NOMO-1 (cell line): ENCODE measurements at regions not wholly inside any gene's neighbourhood (a gene's known extent, or its start where the extent isn't known, plus 50 kb on each side); places are given as distances from the start of the nearest gene placed in this dataset.
"Not testable (repeated sequence)": the region's sequence is repeated elsewhere in the genome, so short reads cannot be mapped to it uniquely, and the experiment has no call there.

Experiments used
- DNase-seq, 2 experiments: peaks; one replicate each; lab custom pipeline; 2025; ENCODE audit not compliant: unreplicated experiment in 2 of 2; lab: John Stamatoyannopoulos, UW

DNA sequence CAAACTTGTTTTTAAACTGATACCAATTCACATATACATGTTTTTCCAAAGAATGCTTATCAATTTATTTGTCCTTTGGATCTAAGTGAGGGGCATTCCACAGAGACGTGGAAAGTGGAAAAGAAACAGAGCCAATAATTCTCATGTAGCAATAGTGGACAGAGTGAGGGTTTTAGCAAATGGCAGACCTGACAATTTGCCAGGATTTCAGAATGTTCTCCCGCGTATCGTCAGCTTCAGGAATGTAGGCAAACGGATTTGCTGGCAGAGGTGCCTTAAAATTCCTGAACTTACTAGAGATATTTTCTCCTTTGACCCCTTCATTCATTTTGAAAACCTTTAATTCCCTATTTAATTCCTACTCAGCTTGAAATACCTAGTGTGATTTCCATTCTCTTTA, 193.4 kb upstream of the CPHXL start:
- no peak for DNase-seq

DNA sequence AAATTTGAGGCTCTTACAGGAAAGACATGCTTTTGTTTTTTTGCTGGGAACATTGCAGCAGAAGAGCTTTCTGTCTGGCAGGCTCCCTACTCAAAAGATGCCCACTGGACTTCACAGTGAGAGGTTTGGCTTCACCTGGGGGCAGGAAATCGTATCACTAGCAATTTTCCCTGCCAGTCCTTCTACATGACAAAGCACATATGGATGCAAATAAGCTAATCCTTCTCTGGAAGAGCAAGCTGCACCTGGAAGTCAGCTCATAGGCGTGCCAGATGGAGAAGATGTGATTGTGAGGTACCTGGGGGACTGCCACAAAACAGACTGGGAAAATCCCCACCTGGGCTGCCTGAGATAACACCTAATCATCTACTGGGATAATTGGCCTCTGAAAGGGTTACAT, 195.0 kb upstream of the CPHXL start:
- no peak for DNase-seq

DNA sequence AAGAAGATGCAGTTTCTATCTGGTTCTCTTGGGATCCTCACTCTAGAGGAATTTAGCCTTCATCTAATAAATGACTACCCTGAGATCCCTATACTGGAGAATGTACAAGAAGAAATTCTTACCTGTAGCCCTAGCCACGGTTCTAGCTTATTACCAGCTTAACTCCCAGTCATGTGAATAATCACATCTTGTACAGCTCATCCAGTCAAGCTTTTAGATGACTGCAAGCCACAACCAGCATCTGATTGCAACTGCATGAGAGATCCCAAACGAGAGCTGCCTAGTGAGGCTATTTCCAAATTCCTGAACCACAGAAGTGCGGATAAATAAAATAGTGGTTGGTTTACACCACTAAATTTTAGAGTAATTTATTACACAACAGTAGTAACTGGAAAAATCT, 196.0 kb upstream of the CPHXL start:
- DNase-seq: no peak

DNA sequence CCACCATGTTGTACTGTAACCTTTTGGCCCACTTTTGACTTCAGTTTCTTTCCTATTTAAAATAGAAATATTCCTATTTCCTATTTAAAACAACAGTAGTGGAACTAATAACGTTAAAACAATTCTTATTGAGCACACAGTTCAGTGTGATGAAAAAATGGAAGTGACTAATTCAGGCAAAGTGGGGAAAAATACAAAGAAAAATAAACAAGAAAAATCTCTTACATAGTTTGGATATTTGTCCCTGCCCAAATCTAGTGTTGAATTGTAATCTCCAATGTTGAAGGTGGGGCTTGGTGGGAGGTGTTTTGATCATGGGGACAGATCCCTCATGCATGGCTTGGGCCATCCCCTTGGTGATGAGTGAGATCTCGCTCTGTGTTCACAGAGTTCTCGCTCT, 198.1 kb upstream of the CPHXL start:
- DNase-seq: no peak

DNA sequence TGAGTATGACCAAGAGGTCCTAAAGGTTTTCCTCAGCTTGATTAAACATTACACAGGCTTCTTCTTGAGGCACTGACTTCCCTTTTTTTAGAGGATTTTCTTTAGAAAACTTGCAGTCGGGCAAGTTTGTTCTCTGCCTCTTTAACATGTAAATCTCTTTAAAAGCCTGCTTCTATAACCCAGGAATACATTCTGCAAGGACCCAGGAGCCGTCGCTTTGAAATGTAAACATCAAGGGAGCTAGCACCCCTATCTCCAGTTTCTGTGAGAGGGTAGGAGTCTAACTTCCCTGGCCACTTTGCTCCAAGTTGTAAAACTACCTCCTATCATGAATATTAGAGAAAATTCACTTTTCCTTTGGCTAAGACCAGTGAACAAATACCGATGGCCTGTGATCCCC, 201.5 kb upstream of the CPHXL start:
- no peak for DNase-seq

DNA sequence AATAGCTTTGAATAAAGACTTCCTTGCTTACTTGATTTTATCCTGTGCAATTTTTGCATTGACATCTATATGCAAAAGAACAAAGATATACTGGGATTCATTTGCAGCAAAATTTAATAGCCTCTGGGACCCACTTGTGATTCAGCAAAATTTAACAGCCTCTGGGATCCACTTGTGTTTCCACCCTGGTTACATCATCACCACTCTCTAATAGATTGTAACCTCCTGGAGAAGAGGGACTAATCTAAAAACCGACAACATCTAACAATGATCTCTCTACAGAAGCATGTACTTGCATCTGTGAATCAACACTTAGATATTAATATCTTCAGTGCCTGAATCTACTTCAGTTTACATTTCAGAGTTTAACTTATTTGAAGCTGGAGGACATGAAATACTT, 202.0 kb upstream of the CPHXL start:
- no peak for DNase-seq

DNA sequence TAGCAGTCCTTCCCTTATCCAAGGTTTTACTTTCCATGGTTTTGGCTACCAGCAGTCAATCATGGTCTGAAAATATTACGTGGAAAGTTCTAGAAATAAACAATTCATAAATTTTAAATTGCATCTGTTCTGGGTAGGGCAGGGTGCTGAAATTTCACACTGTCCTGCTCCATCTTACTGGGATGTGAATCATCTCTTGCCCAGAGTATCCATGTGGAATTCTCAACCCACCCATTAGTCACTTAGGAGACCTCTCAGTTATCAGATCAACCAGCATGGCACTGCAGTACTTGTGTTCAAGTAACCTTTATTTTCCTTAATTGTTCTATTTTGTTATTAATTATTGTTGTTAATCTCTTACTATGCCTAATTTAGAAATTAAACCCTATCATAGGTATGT, 202.8 kb upstream of the CPHXL start:
- DNase-seq: no peak

DNA sequence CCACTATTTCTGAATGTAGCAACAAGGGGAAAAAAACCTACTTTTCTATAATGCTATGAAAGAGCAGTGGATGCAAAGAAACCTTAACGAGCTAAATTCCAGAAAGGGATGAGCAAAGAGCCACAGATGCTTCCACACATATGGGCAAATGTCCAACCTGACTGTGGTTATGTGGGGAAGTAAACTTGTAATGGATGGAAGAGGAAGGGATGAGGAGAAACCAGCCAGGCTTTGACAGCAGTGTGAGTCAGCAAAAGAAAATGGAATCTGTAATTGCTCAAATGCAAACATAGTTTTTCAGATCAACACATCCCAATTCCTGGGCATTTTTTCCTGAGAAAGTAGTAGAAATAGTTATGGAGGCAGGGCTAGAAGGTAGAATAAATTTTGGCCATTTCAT, 204.8 kb upstream of the CPHXL start:
- DNase-seq: no peak

DNA sequence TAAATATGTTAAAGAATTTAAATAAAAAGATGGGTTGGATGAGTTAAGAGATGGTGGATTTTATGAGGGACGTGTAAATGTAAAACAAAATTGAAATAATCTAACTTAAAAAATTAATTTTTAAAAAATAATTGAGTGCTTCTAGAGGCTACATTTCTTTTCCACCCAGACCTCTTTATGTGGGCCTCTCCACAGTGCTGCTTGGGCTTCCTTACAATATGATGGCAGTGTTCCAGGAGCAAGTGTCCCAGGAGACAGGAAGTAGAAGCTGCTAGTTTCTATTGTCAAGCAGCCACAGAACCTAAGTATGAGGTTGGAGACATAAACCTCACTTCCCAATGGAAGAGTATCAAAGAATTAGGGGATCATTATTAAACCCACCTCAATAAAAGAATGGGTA, 205.7 kb upstream of the CPHXL start:
- no peak for DNase-seq

DNA sequence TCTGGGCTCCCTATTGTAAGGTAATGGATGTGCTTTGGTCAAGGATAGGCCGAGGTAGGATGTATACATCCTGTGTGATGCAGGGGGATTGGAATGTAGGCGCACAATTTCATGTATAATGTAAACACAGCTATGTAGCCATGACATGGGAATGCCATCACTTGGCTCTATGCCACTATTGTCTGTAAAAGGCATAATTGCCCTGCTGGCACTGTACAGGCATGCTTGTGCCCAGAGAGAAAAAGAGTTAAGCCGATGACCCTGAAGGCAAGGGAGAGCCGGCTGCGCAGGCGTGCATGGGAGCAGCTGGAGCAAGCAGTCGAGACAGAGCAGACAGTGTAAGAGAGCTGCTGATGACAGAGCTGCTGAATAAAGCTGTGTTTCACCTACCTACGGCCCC, 212.5 kb upstream of the CPHXL start:
- no peak for DNase-seq

DNA sequence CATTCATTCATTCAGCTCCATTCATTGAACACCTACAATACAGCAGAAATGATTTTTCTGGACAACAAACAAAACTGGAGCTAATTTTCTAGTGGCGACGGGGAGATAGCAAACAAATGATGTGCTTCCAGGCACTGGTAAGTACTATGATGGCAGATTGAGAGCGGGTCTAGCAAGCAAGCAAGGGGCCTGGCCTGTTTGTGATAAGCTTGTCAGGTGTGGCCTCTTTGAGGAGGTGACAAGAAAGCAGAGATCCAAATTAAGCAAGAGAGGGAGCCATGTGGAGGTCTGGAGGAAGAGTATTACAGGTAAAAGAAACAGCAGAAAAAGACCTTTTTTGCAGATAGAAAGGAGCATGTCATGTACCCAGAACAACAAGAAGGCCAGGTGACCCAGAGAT, 216.1 kb upstream of the CPHXL start:
- no peak for DNase-seq

DNA sequence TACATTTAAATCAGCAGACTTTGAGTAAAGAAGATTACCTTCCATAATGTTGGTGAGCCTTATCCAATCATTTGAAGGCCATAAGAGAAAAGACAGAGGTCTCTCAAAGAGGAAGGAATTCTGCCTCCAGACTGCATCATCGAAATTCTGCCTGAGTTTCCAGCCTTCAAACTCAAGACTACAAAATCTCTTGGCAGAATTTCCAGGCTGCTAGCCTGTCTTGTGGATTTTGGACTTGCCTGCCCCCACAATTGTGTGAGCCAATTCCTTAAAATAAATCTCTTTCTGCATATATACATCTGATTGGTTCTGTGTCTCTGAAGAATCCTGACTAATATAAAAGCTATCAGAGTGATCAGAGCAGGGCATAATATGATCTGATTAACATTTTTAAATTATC, 216.6 kb upstream of the CPHXL start:
- no peak for DNase-seq

DNA sequence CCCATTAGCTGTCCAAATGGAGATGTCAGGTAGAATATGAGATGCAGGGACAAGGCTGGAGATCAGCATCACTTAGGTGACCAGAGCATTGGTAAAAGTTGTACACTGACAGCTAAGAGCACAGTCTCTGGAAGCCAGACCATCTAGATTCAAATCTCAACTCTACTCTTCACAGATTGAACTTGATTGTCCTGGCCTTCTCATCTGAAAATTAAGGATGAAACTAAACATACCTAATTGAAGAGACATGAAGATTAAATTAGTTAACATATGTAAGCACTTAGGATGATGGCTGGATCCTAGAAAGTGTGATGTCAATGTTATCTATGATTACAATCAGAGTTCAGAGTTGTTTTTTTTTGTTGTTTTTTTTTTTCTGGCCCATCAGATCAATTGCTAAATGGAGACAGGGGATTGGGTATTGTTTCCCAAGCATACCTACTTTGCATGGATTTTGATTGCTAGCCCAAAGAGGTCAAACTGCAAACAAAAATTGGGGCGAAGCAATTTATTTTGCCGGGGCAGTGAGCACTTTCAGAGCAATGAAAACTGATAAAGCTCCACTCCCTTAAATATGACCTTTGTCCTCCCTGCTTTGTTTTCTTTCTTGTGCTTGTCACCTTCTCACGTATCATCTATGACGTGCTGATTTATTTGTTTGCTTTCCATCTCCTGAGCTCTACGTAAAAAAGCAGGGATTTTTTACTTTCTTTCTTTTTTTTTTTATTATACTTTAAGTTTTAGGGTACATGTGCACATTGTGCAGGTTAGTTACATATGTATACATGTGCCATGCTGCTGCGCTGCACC, 217.6 kb upstream of the CPHXL start:
- no peak for DNase-seq

DNA sequence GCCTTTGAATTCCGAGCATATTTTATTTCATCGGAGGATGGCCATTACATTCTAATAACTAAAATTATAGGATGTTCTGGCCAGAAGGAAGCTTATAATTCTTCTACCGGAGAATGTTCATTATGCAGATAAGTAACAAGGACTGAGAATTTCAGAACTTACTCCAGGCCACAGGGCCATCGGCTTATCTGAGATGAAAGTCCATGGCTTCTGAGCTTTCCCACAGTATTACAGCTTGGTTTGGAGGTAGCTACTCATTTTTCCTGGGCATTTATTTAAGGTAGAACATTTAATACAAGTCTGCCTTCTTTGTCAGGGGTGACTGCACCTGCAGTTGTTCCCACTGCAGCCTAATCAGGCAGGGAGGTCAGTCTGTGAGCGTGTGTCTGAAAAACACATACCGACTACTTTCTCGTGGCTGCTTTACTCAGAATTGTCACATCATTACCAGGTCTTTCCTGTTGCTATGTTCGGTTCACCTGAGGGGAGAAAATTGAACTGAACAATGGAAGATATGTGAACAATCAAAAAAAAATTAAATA, 219.7 kb upstream of the CPHXL start:
- DNase-seq: no peak

DNA sequence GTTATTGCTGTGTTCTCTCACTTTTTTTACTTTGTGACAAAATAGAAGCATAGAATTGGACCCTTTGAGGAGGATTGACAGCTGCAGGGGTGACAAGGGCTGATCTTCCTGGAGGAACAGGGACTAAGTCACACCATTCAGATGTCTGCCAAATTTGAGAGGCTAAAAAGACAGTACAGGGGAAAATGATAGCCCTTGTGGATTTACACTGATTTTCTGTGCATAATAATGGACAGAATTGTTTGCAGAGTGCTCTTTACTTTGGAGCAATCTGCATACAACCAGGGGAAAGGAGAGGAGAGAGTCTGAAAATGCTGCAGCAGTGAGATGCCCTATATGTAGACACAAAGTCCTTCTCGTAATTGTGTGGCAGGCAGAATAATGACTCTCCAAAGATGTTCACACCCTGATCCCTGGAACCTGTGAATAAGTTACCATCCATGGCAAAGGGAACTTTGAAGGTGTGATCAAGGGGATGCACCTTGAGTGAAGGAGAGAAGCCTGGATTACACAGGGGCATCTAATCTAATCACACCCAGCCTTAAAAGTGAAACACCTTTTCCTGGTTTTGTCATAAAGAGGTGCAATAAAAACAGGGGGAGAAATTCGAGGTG, 221.4 kb upstream of the CPHXL start:
- DNase-seq: no peak

DNA sequence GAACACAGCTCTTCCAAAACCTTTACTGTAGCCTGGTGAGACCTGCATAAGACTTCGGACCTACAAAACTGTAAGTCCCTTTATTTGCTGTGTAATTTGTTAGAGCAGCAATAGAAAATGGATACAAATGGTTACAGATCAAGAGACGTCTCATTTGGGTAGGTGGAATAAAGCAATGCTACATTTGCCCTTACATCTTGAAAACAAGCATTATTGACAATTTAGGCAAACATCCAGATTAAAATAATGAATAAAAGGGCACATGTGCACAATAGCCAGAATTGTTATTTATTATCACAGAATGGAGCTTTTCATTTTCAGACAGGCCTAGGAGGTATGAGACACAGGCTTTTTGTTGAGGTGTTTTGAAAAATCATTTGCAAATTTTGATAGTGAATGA, 222.2 kb upstream of the CPHXL start:
- no peak for DNase-seq

DNA sequence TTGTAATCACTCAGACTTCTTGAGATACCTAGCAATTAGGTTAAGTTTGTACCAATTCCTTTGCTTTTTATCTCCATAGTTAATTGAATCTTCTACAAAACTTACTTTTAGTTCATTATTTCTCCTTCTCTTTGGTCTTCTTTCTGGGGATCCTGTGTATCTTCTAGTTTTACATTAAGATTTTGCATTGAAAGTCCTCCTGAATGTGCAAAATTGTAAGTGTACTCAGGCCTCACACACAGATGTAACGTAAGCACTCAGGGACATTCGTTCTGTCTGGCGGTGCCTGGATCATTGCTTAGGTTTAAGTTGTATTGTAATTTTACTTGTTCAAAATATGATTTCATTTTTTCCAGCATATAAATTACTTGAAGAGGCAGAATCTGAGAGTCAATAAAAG, 222.6 kb upstream of the CPHXL start:
- no peak for DNase-seq

DNA sequence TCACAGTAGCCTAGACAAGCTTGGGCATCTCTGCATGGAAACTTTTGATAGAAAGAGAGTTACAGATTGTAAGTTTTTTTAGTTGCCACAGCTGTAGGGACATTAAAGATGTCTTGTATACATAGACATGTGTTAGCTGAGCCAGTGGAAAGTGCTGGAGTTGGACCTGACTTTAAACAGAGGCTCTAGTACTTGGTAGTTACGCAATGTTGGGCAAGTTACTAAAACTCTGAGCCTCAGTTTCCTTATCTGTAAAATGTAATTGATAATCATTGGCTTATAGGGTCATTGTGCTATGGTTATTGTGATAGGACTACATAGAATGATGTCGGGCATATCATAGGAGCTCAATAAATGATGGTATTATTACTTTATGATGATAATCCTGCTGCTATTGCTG, 225.8 kb upstream of the CPHXL start:
- DNase-seq: no peak

DNA sequence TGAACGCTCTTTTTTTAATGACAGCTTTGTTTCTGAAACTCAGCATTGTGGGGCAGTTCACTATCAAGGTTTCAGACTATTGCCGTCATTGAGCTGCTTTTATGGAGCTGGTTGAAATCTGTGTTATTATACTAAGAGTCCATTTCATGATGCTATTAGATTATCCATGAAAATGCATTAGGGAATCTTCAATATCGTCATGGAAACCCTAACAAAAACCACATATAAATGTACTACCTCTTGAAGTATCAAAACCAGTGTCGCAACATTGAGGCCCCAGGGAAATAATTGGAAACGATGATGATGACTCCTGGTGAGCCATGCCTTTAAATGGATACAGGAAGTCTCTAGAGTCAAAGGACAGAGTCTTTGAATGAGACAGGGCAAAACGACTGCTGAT, 231.6 kb upstream of the CPHXL start:
- DNase-seq: no peak

DNA sequence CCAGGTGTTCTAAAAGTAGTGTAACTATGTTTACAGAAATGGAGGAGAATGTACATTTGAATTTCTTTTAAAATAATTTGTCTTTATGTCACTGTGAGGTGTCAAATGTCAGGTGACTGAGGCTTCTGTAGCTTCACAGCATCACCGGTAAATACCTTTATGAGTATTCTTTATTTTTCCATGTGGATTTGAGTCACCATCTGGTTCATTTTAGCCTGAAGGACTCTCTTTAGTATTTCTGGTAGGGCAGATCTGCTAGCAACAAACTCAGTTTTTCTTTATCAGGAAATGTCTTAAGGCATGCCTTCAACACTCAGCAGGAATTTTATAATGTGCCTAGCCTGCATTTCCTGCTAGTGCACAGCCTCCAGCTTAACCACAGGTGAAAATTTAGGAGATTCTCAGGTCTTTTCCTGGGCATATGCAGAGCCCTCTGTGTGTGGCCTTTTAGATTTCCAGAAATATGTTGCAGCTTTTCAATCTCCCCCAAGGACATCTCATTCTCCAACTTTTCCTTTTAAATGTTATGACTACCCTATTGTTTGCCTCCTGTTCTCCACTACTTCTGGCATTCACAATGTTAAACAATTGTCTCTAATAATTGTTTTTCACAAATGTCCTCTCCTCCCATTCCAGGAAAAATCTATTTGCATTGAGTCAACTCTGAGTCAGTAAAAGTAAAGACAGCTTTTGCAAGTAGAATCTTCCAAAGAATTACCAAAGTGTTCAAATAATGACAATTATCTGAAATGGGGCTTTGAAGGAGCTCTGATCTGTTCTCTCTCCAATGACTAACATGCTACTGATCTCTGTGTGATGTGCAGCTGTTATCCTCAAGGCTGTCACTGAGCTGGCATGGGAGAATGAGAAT, 239.4 kb upstream of the CPHXL start:
- DNase-seq: no peak

DNA sequence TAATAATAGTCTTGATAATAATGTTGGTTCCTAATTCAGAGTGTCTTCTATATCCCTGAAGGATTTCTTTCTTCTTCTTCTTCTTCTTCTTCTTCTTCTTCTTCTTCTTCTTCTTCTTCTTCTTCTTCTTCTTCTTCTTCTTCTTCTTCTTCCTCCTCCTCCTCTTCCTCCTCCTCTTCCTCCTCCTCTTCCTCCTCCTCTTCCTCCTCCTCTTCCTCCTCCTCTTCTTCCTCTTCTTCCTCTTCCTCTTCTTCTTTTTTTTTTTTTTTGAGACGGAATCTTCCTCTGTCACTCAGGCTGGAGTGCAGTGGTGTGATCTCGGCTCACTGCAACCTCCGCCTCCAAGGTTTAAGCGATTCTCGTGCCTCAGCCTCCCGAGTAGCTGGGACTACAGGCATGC, 242.8 kb upstream of the CPHXL start:
- not testable (repeated sequence) for DNase-seq

DNA sequence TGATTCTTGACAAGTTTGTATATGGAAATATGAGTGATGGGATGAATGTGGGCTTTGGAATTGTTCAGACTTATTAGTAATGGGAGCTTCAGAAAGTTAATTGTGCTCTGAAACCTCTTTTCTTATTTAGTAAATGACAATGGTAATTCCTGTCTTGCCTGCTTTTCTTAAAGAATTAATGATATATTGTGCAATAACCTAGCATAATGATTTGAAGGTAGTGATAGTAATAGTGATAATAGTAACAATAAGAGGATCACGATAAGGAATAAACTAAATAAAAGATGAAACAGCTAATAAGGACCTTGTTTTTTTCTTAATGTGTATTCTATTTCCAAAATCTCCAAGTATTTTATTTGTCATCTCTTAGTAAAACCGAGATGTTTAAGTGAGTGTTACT, 245.0 kb upstream of the CPHXL start:
- DNase-seq: no peak
